ENCODE measurements at regions not wholly inside any gene's neighbourhood (a gene's known extent, or its start where the extent isn't known, plus 50 kb on each side); places are given as distances from the start of the nearest gene placed in this dataset.

GRCh38 chr12:4969405-4969804 is 59.7 kb downstream of the KCNA1 start:
- intact Hi-C loops (cut with DNase I, micrococcal nuclease) = no loop called here
- no peak overlapping the region for H3K27ac Mint-ChIP-seq

GRCh38 chr12:4974217-4974616 is 64.5 kb downstream of the KCNA1 start:
- ChIA-PET CTCF (no interaction called here), POLR2A (no interaction called here)
- H3K4me1 Mint-ChIP-seq (ENCODE audit: low read depth) = no peaks in the 10 kb centered on the region
- no peak for DNase-seq
- no peak for ATAC-seq (ENCODE audit: poor library complexity)
- Histone ChIP-seq H3K36me3 (ENCODE audit: insufficient read depth, low read length) (no peaks in the 10 kb centered on the region), H3K4me1 (ENCODE audit: insufficient read depth, low read length) (no peaks in the 10 kb centered on the region), H3K27me3 (ENCODE audit: control insufficient read depth in 1 of 2, insufficient read depth in 2 of 2, low read length in 2 of 2) (peaks cover 3% of the 10 kb centered on the region in 2 experiments), H3K9me3 (ENCODE audit: control insufficient read depth in 1 of 2, insufficient read depth in 1 of 2, low read length in 2 of 2) (peaks cover 0 to 12% of the 10 kb centered on the region in 2 experiments), H3K4me3 (ENCODE audit: low read length) (no peak overlapping the region), H3K27ac (ENCODE audit: low read depth in 1 of 2, low read length in 2 of 2) (no peak overlapping the region)
- no peaks in the 10 kb centered on the region for H3K36me3 Mint-ChIP-seq (ENCODE audit: low read depth)
- no peak overlapping the region for H3K4me3 Mint-ChIP-seq
- no peaks in the 10 kb centered on the region for H3K9me3 Mint-ChIP-seq
- H3K27me3 Mint-ChIP-seq = peaks cover 40% of the 10 kb centered on the region
- no peak for TF ChIP-seq CTCF (IDR thresholded peaks at IDR 0.05)
- H3K27ac Mint-ChIP-seq = no peak overlapping the region
- intact Hi-C loops (cut with DNase I, micrococcal nuclease) = no loop called here

More at GRCh38 chr12:4969405-4969804, 59.7 kb downstream of the KCNA1 start:
- no peak for TF ChIP-seq CTCF (IDR thresholded peaks at IDR 0.05)
- Histone ChIP-seq H3K4me1 (ENCODE audit: insufficient read depth, low read length) (no peaks in the 10 kb centered on the region), H3K9me3 (ENCODE audit: control insufficient read depth in 1 of 2, insufficient read depth in 1 of 2, low read length in 2 of 2) (no peaks in the 10 kb centered on the region), H3K4me3 (ENCODE audit: low read length) (no peak overlapping the region), H3K27me3 (ENCODE audit: control insufficient read depth in 1 of 2, insufficient read depth in 2 of 2, low read length in 2 of 2) (no peaks in the 10 kb centered on the region), H3K27ac (ENCODE audit: low read depth in 1 of 2, low read length in 2 of 2) (no peak overlapping the region), H3K36me3 (ENCODE audit: insufficient read depth, low read length) (no peaks in the 10 kb centered on the region)
- Mint-ChIP-seq H3K36me3 (ENCODE audit: low read depth) (no peaks in the 10 kb centered on the region), H3K4me3 (no peak overlapping the region), H3K4me1 (ENCODE audit: low read depth) (no peaks in the 10 kb centered on the region), H3K9me3 (no peaks in the 10 kb centered on the region), H3K27me3 (peaks cover 33% of the 10 kb centered on the region)
- DNase-seq (no peak), ATAC-seq (ENCODE audit: poor library complexity) (no peak)
- POLR2A ChIA-PET = no interaction called here
- CTCF ChIA-PET = no interaction called here

GRCh38 chr12:4975574-4975973 is 65.9 kb downstream of the KCNA1 start:
- Mint-ChIP-seq H3K9me3 (no peaks in the 10 kb centered on the region), H3K36me3 (ENCODE audit: low read depth) (no peaks in the 10 kb centered on the region), H3K27me3 (peaks cover 38% of the 10 kb centered on the region), H3K27ac (no peak overlapping the region), H3K4me1 (ENCODE audit: low read depth) (no peaks in the 10 kb centered on the region), H3K4me3 (no peak overlapping the region)
- Histone ChIP-seq H3K9me3 (ENCODE audit: control insufficient read depth in 1 of 2, insufficient read depth in 1 of 2, low read length in 2 of 2) (peaks cover 0 to 12% of the 10 kb centered on the region in 2 experiments), H3K27ac (ENCODE audit: low read depth in 1 of 2, low read length in 2 of 2) (no peak overlapping the region), H3K4me1 (ENCODE audit: insufficient read depth, low read length) (no peaks in the 10 kb centered on the region), H3K27me3 (ENCODE audit: control insufficient read depth in 1 of 2, insufficient read depth in 2 of 2, low read length in 2 of 2) (peaks cover 3 to 4% of the 10 kb centered on the region in 2 experiments), H3K4me3 (ENCODE audit: low read length) (no peak overlapping the region), H3K36me3 (ENCODE audit: insufficient read depth, low read length) (no peaks in the 10 kb centered on the region)
- intact Hi-C loops (cut with DNase I, micrococcal nuclease) = no loop called here
- TF ChIP-seq CTCF (IDR thresholded peaks at IDR 0.05) = no peak
- POLR2A ChIA-PET = no interaction called here
- CTCF ChIA-PET = no interaction called here
- DNase-seq (no peak), ATAC-seq (ENCODE audit: poor library complexity) (no peak)
